HepG2 (cell line): ENCODE measurements at regions not wholly inside any gene's neighbourhood (a gene's known extent, or its start where the extent isn't known, plus 50 kb on each side); places are given as distances from the start of the nearest gene placed in this dataset.

Experiments used
- ATAC-seq: fragments of 200-7000 bp; cut with Tn5 transposase; 3 replicates; pipeline ENCODE4 v1.9.1; 2020; ENCODE audit warnings: mild to moderate bottlenecking, moderate library complexity
- BruUV-seq: library from RNA; stranded (reverse); fragments of 400-500 nt; replicated peaks from 2 replicates; lab custom pipeline; 2021; lab: Mats Ljungman, UMichigan
- CTCF ChIA-PET: fragments of 300-600 bp; formaldehyde crosslinking; extraction: SDS; loops from one replicate; lab custom pipeline; 2021; ENCODE audit warnings: low total read pairs, inconsistent platforms, low intra/inter-chr PET ratio; lab: Yijun Ruan, JAX
- POLR2A ChIA-PET: fragments of 350-600 bp; sonication (Branson Sonifier 250); formaldehyde crosslinking; loops from one replicate; lab custom pipeline; 2020; ENCODE audit warnings: antibody characterized with exemption, inconsistent platforms; lab: Yijun Ruan, JAX
- DNase-seq: peaks from one replicate; pipeline ENCODE4 v3.0.0-alpha.2; 2015; ENCODE audit warnings: low spot score
- FAIRE-seq: peaks from 3 replicates; lab custom pipeline; 2011; peaks lifted over from hg19 to GRCh38; lab: Jason Lieb, UNC
- H2AFZ ChIP-seq: one replicate; pipeline ENCODE4 v1.6.1; 2011; ENCODE audit warnings: low read length, inconsistent platforms
- H3K27ac ChIP-seq: fragments of 300-600 bp; 3 replicates; pipeline ENCODE4 v1.8.0; 2011; ENCODE audit warnings: mixed run types, mild to moderate bottlenecking, mixed read lengths, low read length, inconsistent platforms; ENCODE audit not compliant: insufficient read depth; ENCODE audit errors: extremely low read length
- H3K27me3 ChIP-seq, 2 experiments: fragments of 200-600 bp in 1 of 2; 2 replicates in 1 of 2; 3 replicates in 1 of 2; pipeline versions ENCODE4 v1.6.0 to v1.8.0; 2011; ENCODE audit warnings: low read length in 2 of 2, mild to moderate bottlenecking in 2 of 2, moderate library complexity in 2 of 2, inconsistent platforms in 1 of 2; ENCODE audit not compliant: insufficient read depth in 2 of 2, control insufficient read depth in 1 of 2
- H3K36me3 ChIP-seq, 2 experiments: fragments of 200-600 bp in 1 of 2; replicated peaks in 1 of 2; 2 replicates in 1 of 2; 3 replicates in 1 of 2; pipeline versions ENCODE4 v1.5.1 to v1.8.0; 2011; ENCODE audit warnings: low read length in 2 of 2, inconsistent platforms in 1 of 2; ENCODE audit not compliant: insufficient read depth in 2 of 2, control insufficient read depth in 1 of 2
- H3K4me1 ChIP-seq: 2 replicates; pipeline ENCODE4 v1.5.1; 2012; ENCODE audit warnings: low read length, inconsistent platforms; ENCODE audit not compliant: insufficient read depth
- H3K4me2 ChIP-seq: 2 replicates; pipeline ENCODE4 v1.6.0; 2011; ENCODE audit warnings: low read depth, low read length, inconsistent platforms
- H3K4me3 ChIP-seq, 3 experiments: fragments of 200-600 bp in 1 of 3; sonication (generic), shearing (Covaris generic) in 1 of 3; replicated peaks in 1 of 3; 2 replicates each; pipeline ENCODE4 v1.5.1; 2011 to 2016; ENCODE audit warnings: low read length in 3 of 3, inconsistent platforms in 2 of 3, low read depth in 2 of 3, mild to moderate bottlenecking in 2 of 3, control low read depth in 1 of 3, mixed read lengths in 1 of 3; ENCODE audit not compliant: insufficient read depth in 1 of 3
- H3K79me2 ChIP-seq: one replicate; pipeline ENCODE4 v1.6.1; 2011; ENCODE audit warnings: low read length, inconsistent platforms; ENCODE audit not compliant: insufficient read depth
- H3K9ac ChIP-seq: 2 replicates; pipeline ENCODE4 v1.6.0; 2011; ENCODE audit warnings: mild to moderate bottlenecking, low read depth, low read length, inconsistent platforms; ENCODE audit not compliant: insufficient read depth
- H3K9me3 ChIP-seq: 2 replicates; pipeline ENCODE4 v1.5.1; 2012; ENCODE audit warnings: mild to moderate bottlenecking, low read length
- H4K20me1 ChIP-seq: 2 replicates; pipeline ENCODE4 v1.6.0; 2011; ENCODE audit warnings: inconsistent platforms, mild to moderate bottlenecking, low read length, moderate library complexity; ENCODE audit not compliant: insufficient read depth
- FOXK1 ChIP-seq: sonication (generic); formaldehyde crosslinking; IDR thresholded peaks from 2 replicates; pipeline ENCODE4 v1.4.0; 2020; ENCODE audit warnings: low read depth, missing genetic modification reagents, borderline replicate concordance
- JUN ChIP-seq: sonication (generic); formaldehyde crosslinking; IDR thresholded peaks from 2 replicates; pipeline ENCODE4 v1.4.0; 2020; ENCODE audit warnings: mild to moderate bottlenecking, missing genetic modification reagents
- KDM5B ChIP-seq: sonication (generic); formaldehyde crosslinking; IDR thresholded peaks from 2 replicates; pipeline ENCODE4 v1.4.0; 2020; ENCODE audit warnings: missing genetic modification reagents, mild to moderate bottlenecking, borderline replicate concordance
- KMT2B ChIP-seq: IDR thresholded peaks from 2 replicates; pipeline ENCODE4 v1.6.1; 2016; ENCODE audit warnings: missing genetic modification reagents, missing compliant biosample characterization
- MEF2D ChIP-seq: sonication (generic); formaldehyde crosslinking; IDR thresholded peaks from 2 replicates; pipeline ENCODE4 v1.5.1; 2020; ENCODE audit warnings: mild to moderate bottlenecking, missing genetic modification reagents
- PRPF4 ChIP-seq: fragments of 200-400 bp; formaldehyde crosslinking; IDR thresholded peaks from 2 replicates; pipeline ENCODE4 v1.6.1; 2016; ENCODE audit warnings: low read length, low read depth; ENCODE audit not compliant: poor library complexity, severe bottlenecking
- SNRNP70 ChIP-seq: fragments of 200-400 bp; formaldehyde crosslinking; IDR thresholded peaks from 2 replicates; pipeline ENCODE4 v1.6.1; 2017; ENCODE audit warnings: mild to moderate bottlenecking, low read depth, low read length, moderate library complexity
- TBX2 ChIP-seq: sonication (generic); formaldehyde crosslinking; IDR thresholded peaks from 2 replicates; pipeline ENCODE4 v1.5.0; 2020; ENCODE audit warnings: missing genetic modification reagents, mild to moderate bottlenecking, borderline replicate concordance
- TERF1 ChIP-seq: sonication (generic); formaldehyde crosslinking; IDR thresholded peaks from 2 replicates; pipeline ENCODE4 v1.8.0; 2022; ENCODE audit warnings: mild to moderate bottlenecking, missing genetic modification reagents, moderate library complexity
- ZC3H13 ChIP-seq: sonication (generic); formaldehyde crosslinking; IDR thresholded peaks from 2 replicates; pipeline ENCODE4 v1.8.1; 2023; ENCODE audit warnings: mild to moderate bottlenecking, missing genetic modification reagents, moderate library complexity
- ZNF10 ChIP-seq: sonication (generic); formaldehyde crosslinking; IDR thresholded peaks from 2 replicates; pipeline ENCODE4 v1.4.0; 2020; ENCODE audit warnings: mild to moderate bottlenecking, low read depth, missing genetic modification reagents, borderline replicate concordance
- ZNF496 ChIP-seq: sonication (generic); formaldehyde crosslinking; IDR thresholded peaks from 2 replicates; pipeline ENCODE4 v1.8.1; 2023; ENCODE audit warnings: mild to moderate bottlenecking, moderate library complexity, missing genetic modification reagents; ENCODE audit not compliant: insufficient replicate concordance
- ZNF761 ChIP-seq: sonication (generic); formaldehyde crosslinking; conservative IDR thresholded peaks from 2 replicates; pipeline ENCODE4 v1.4.0; 2020; ENCODE audit warnings: mild to moderate bottlenecking, missing genetic modification reagents
- WGBS: methylation state at CpG from one replicate; pipeline ENCODE4 v1.1.6; 2017; ENCODE audit warnings: low lambda C conversion rate; 5-methylcytosine and 5-hydroxymethylcytosine counted together
- in situ Hi-C: cut with HindIII; loops from 2 replicates; pipeline ENCODE4 v1.10.0; 2017; ENCODE audit warnings: low pct_unique_long_range_greater_than_20kb; ENCODE audit not compliant: extremely low pct_ligation_motif_present
- intact Hi-C: fragments of 100-400 bp; cut with micrococcal nuclease; formaldehyde crosslinking; loops from one replicate; pipeline ENCODE4 v1.10.0; 2022; ENCODE audit not compliant: unreplicated experiment
- TF ChIP-seq, protein P1 (sequence below): sonication (generic); formaldehyde crosslinking; IDR thresholded peaks from 2 replicates; pipeline ENCODE4 v1.4.0; 2020; ENCODE audit warnings: missing genetic modification reagents, borderline replicate concordance
- TF ChIP-seq, protein P2 (sequence below): sonication (generic); formaldehyde crosslinking; IDR thresholded peaks from 2 replicates; pipeline ENCODE4 v1.4.0; 2020; ENCODE audit warnings: missing genetic modification reagents

DNA sequence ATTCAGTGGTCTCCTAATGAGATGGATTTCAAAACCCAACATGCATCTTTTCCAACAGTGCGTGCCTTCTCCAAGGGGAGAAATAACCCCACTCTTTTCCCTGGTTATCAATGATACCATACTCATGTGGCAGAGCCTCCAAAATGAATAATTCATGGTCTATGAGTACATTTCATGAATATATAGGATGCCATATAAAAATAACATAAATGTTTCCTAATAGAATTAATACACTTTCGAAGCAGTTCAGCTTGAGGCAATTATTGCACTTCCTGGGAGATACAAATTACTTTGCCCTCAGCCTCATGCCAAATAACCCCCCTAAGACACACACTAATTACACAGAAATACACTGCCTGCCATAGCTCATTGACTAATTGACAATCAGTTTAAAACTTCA, 318.6 kb downstream of the ZSWIM6 start (continued):
- TF ChIP-seq SNRNP70 (no peak), ZNF496 (CRISPR knock-in tag) (no peak), KDM5B (CRISPR knock-in tag) (no peak)
- TF ChIP-seq, protein P1, sequence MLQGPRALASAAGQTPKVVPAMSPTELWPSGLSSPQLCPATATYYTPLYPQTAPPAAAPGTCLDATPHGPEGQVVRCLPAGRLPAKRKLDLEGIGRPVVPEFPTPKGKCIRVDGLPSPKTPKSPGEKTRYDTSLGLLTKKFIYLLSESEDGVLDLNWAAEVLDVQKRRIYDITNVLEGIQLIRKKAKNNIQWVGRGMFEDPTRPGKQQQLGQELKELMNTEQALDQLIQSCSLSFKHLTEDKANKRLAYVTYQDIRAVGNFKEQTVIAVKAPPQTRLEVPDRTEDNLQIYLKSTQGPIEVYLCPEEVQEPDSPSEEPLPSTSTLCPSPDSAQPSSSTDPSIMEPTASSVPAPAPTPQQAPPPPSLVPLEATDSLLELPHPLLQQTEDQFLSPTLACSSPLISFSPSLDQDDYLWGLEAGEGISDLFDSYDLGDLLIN (CRISPR knock-in tag) = no peak

- H3K9me3 ChIP-seq = no peaks in the 10 kb centered on the region
- FAIRE-seq (no peak), ATAC-seq (no peak), DNase-seq (no peak)
- H3K9ac ChIP-seq = no peak overlapping the region
- BruUV-seq = no TSS peak
- WGBS = 0% methylated on average over 2 of the region's 2 CpGs
- TF ChIP-seq PRPF4 (no peak), MEF2D (CRISPR knock-in tag) (no peak), ZC3H13 (CRISPR knock-in tag) (no peak), KMT2B (CRISPR knock-in tag) (no peak), FOXK1 (no peak), TBX2 (no peak), TERF1 (CRISPR knock-in tag) (no peak), ZNF761 (CRISPR knock-in tag) (no peak), JUN (CRISPR knock-in tag) (no peak), ZNF10 (no peak)
- TF ChIP-seq, protein P2, sequence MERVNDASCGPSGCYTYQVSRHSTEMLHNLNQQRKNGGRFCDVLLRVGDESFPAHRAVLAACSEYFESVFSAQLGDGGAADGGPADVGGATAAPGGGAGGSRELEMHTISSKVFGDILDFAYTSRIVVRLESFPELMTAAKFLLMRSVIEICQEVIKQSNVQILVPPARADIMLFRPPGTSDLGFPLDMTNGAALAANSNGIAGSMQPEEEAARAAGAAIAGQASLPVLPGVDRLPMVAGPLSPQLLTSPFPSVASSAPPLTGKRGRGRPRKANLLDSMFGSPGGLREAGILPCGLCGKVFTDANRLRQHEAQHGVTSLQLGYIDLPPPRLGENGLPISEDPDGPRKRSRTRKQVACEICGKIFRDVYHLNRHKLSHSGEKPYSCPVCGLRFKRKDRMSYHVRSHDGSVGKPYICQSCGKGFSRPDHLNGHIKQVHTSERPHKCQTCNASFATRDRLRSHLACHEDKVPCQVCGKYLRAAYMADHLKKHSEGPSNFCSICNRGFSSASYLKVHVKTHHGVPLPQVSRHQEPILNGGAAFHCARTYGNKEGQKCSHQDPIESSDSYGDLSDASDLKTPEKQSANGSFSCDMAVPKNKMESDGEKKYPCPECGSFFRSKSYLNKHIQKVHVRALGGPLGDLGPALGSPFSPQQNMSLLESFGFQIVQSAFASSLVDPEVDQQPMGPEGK (CRISPR knock-in tag) = no peak
- no peak overlapping the region for H3K27ac ChIP-seq
- H3K4me2 ChIP-seq = no peak overlapping the region
- peaks cover 1 to 15% of the 10 kb centered on the region in 2 experiments; a peak in 2 of 5 replicates for H3K27me3 ChIP-seq
- H4K20me1 ChIP-seq = no peaks in the 10 kb centered on the region
- POLR2A ChIA-PET = no interaction called here
- in situ Hi-C loops = loop anchor here (25.0 kb wide), 1 partner anchor 589 kb away; no protein-coding TSS in a partner anchor
- H3K4me1 ChIP-seq = no peaks in the 10 kb centered on the region
- no peak overlapping the region for H3K4me3 ChIP-seq
- H2AFZ ChIP-seq = no peak overlapping the region
- H3K36me3 ChIP-seq = no peaks in the 10 kb centered on the region
- CTCF ChIA-PET = no interaction called here
- no peaks in the 10 kb centered on the region for H3K79me2 ChIP-seq
- intact Hi-C loops = loop anchor here (10.0 kb wide), 2 partner anchors 486 to 696 kb away; partner anchors contain the start of gene SMIM15
These were observed 319.1 kb downstream of the ZSWIM6 start for GRCh38 chr5:61651195-61651594.
